ENCODE measurements at regions not wholly inside any gene's neighbourhood (a gene's known extent, or its start where the extent isn't known, plus 50 kb on each side); places are given as distances from the start of the nearest gene placed in this dataset.

DNA sequence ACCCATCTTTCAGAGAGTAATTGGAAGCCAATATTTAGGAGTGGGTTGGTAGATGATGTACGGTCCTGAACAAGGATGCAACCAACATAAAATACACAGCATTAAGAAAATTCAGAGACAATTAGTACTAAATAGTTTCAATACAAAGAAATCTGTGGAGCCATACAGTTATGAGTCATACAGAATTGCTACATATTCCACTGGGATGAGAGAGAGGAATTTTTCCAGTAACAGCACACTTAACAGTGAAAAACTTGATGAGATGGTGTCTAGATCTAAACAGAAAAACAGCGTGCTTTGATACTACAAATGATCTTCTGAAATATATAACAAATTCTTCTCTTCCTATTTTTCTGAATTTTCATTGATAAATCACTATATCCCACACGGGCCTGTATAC is 1999.3 kb upstream of the CDH9 start (continued):
- no peak for TF ChIP-seq GTF2F1 (IDR thresholded peaks at IDR 0.05; ENCODE audit: borderline replicate concordance, low read depth, low read length)
- no peak for TF ChIP-seq MAFK (IDR thresholded peaks at IDR 0.05; ENCODE audit: low read depth, low read length)
- TF ChIP-seq, protein P1, sequence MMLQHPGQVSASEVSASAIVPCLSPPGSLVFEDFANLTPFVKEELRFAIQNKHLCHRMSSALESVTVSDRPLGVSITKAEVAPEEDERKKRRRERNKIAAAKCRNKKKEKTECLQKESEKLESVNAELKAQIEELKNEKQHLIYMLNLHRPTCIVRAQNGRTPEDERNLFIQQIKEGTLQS (IDR thresholded peaks at IDR 0.05; ENCODE audit: insufficient read depth, low read depth, low read length) = no peak

Data from H1 (cell line).